ENCODE measurements at regions not wholly inside any gene's neighbourhood (a gene's known extent, or its start where the extent isn't known, plus 50 kb on each side); places are given as distances from the start of the nearest gene placed in this dataset.

GRCh38 chr7:128160296-128160695 lies 80.8 kb upstream of the LEP start:
- no peaks in the 10 kb centered on the region for H3K4me1 ChIP-seq (ENCODE audit: control insufficient read depth, extremely low read depth, insufficient read depth, low read length)
- no peak overlapping the region for H2AFZ ChIP-seq (ENCODE audit: low read depth, low read length)
- no peak for DNase-seq (ENCODE audit: low read depth, low spot score)
- dilution Hi-C loops (cut with MboI; ENCODE audit: extremely low pct_ligation_motif_present, low sequenced_read_pairs) = no loop called here
- peaks cover 34% of the 10 kb centered on the region in 2 experiments for H3K27me3 ChIP-seq (ENCODE audit: control insufficient read depth in 2 of 2, insufficient read depth in 2 of 2, low read length in 2 of 2)
- H4K20me1 ChIP-seq (replicated peaks; ENCODE audit: control insufficient read depth, extremely low read depth, insufficient read depth, low read length) = no peaks in the 10 kb centered on the region
- no peaks in the 10 kb centered on the region for H3K79me2 ChIP-seq (ENCODE audit: control insufficient read depth, insufficient read depth, low read length)
- no peak for TF ChIP-seq FOS (IDR thresholded peaks at IDR 0.05; ENCODE audit: borderline replicate concordance, insufficient read depth, low read length)
- no peak for TF ChIP-seq POLR2A (IDR thresholded peaks at IDR 0.05; ENCODE audit: low read depth, low read length)
- TF ChIP-seq MYC (IDR thresholded peaks at IDR 0.05; ENCODE audit: low read depth, low read length) = no peak
- no peak for TF ChIP-seq JUN (IDR thresholded peaks at IDR 0.05; ENCODE audit: borderline replicate concordance, insufficient read depth, insufficient read length, low read depth)
- TF ChIP-seq GATA2 (IDR thresholded peaks at IDR 0.05; ENCODE audit: insufficient read depth, insufficient read length, low read depth, low read length) = no peak
- TF ChIP-seq POLR2AphosphoS5 (IDR thresholded peaks at IDR 0.05; ENCODE audit: insufficient read depth, low read depth, low read length) = no peak
- TF ChIP-seq EZH2 (IDR thresholded peaks at IDR 0.05; ENCODE audit: borderline replicate concordance, low read depth, low read length, severe bottlenecking) = no peak
- H3K4me3 ChIP-seq (replicated peaks in 1 of 3; ENCODE audit: insufficient read depth in 1 of 3, low read depth in 1 of 3, low read length in 3 of 3) = no peak overlapping the region
- POLR2A ChIA-PET = no interaction called here
- intact Hi-C loops (cut with micrococcal nuclease) = no loop called here
- no peak for FAIRE-seq
- H3K9ac ChIP-seq (replicated peaks; ENCODE audit: extremely low read depth, insufficient read depth, low read length) = no peak overlapping the region
- H3K9me3 ChIP-seq (replicated peaks; ENCODE audit: control insufficient read depth, insufficient read depth, low read length) = no peaks in the 10 kb centered on the region
- no TSS peak for BruUV-seq (replicated peaks)
- CTCF ChIA-PET = interaction anchor here (0.9 to 1.2 kb wide), 3 partner anchors 10 to 125 kb away, joined by 3 read pairs; no protein-coding TSS in a partner anchor
- no peaks in the 10 kb centered on the region for H3K36me3 ChIP-seq (ENCODE audit: control insufficient read depth in 2 of 2, extremely low read depth in 1 of 2, insufficient read depth in 2 of 2, low read length in 2 of 2)
- H3K9me1 ChIP-seq (replicated peaks; ENCODE audit: control insufficient read depth, extremely low read depth, insufficient read depth, low read length) = no peaks in the 10 kb centered on the region
- no peak overlapping the region for H3K27ac ChIP-seq (ENCODE audit: insufficient read depth, low read depth, low read length)
- no peak overlapping the region for H3K4me2 ChIP-seq (ENCODE audit: insufficient read depth, low read length)

- Histone ChIP-seq H4K20me1 (replicated peaks; ENCODE audit: control insufficient read depth, extremely low read depth, insufficient read depth, low read length) (no peaks in the 10 kb centered on the region), H3K9me1 (replicated peaks; ENCODE audit: control insufficient read depth, extremely low read depth, insufficient read depth, low read length) (no peaks in the 10 kb centered on the region), H3K9me3 (replicated peaks; ENCODE audit: control insufficient read depth, insufficient read depth, low read length) (no peaks in the 10 kb centered on the region), H3K27me3 (ENCODE audit: control insufficient read depth in 2 of 2, insufficient read depth in 2 of 2, low read length in 2 of 2) (peaks cover 43 to 47% of the 10 kb centered on the region in 2 experiments), H3K27ac (ENCODE audit: insufficient read depth, low read depth, low read length) (no peak overlapping the region), H3K4me2 (ENCODE audit: insufficient read depth, low read length) (no peak overlapping the region), H3K36me3 (ENCODE audit: control insufficient read depth in 2 of 2, extremely low read depth in 1 of 2, insufficient read depth in 2 of 2, low read length in 2 of 2) (no peaks in the 10 kb centered on the region), H2AFZ (ENCODE audit: low read depth, low read length) (no peak overlapping the region), H3K79me2 (ENCODE audit: control insufficient read depth, insufficient read depth, low read length) (no peaks in the 10 kb centered on the region), H3K4me3 (replicated peaks in 1 of 3; ENCODE audit: insufficient read depth in 1 of 3, low read depth in 1 of 3, low read length in 3 of 3) (no peak overlapping the region), H3K9ac (replicated peaks; ENCODE audit: extremely low read depth, insufficient read depth, low read length) (no peak overlapping the region), H3K4me1 (ENCODE audit: control insufficient read depth, extremely low read depth, insufficient read depth, low read length) (no peaks in the 10 kb centered on the region)
- FAIRE-seq (no peak), DNase-seq (ENCODE audit: low read depth, low spot score) (no peak)
- dilution Hi-C loops (cut with MboI; ENCODE audit: extremely low pct_ligation_motif_present, low sequenced_read_pairs) (no loop called here), intact Hi-C loops (cut with micrococcal nuclease) (no loop called here)
- no TSS peak for BruUV-seq (replicated peaks)
- ChIA-PET POLR2A (no interaction called here), CTCF (no interaction called here)
- TF ChIP-seq EZH2 (IDR thresholded peaks at IDR 0.05; ENCODE audit: borderline replicate concordance, low read depth, low read length, severe bottlenecking) (no peak), JUN (IDR thresholded peaks at IDR 0.05; ENCODE audit: borderline replicate concordance, insufficient read depth, insufficient read length, low read depth) (no peak), CTCF (IDR thresholded peaks at IDR 0.05; ENCODE audit: extremely low read depth in 1 of 2, insufficient read depth in 1 of 2, low read depth in 1 of 2, low read length in 2 of 2) (no peak), GATA2 (IDR thresholded peaks at IDR 0.05; ENCODE audit: insufficient read depth, insufficient read length, low read depth, low read length) (no peak), POLR2AphosphoS5 (IDR thresholded peaks at IDR 0.05; ENCODE audit: insufficient read depth, low read depth, low read length) (no peak), FOS (IDR thresholded peaks at IDR 0.05; ENCODE audit: borderline replicate concordance, insufficient read depth, low read length) (no peak), MAX (IDR thresholded peaks at IDR 0.05; ENCODE audit: insufficient read depth, insufficient read length) (no peak), MYC (IDR thresholded peaks at IDR 0.05; ENCODE audit: low read depth, low read length) (no peak), POLR2A (IDR thresholded peaks at IDR 0.05; ENCODE audit: low read depth, low read length) (no peak)
Measured at GRCh38 chr7:128161466-128162125, 79.5 kb upstream of the LEP start.
